Iris pigment epithelial cell (primary cell): ENCODE measurements at regions not wholly inside any gene's neighbourhood (a gene's known extent, or its start where the extent isn't known, plus 50 kb on each side); places are given as distances from the start of the nearest gene placed in this dataset.

Experiments used
- DNase-seq: peaks from one replicate; pipeline ENCODE4 v3.0.0-alpha.2; 2011; ENCODE audit warnings: low read depth

- DNase-seq = no peak
These were observed 601.7 kb upstream of the CXADR start for GRCh38 chr21:16911166-16911607.

GRCh38 chr21:16912075-16912474, 600.8 kb upstream of the CXADR start:
- peak; percentile 66 for DNase-seq

- no peak for DNase-seq
These were observed 599.8 kb upstream of the CXADR start for GRCh38 chr21:16913010-16913409.

GRCh38 chr21:16928439-16928838, 584.4 kb upstream of the CXADR start:
- DNase-seq = no peak

GRCh38 chr21:16932314-16932713, 580.5 kb upstream of the CXADR start:
- DNase-seq = no peak

- peak; percentile 27 for DNase-seq
These were observed 570.1 kb upstream of the CXADR start for GRCh38 chr21:16942703-16943102.

GRCh38 chr21:16943231-16943630, 569.6 kb upstream of the CXADR start:
- no peak for DNase-seq

- DNase-seq = no peak
These were observed 567.3 kb upstream of the CXADR start for GRCh38 chr21:16945580-16945979.

GRCh38 chr21:16956824-16957223, 556.0 kb upstream of the CXADR start:
- DNase-seq = no peak

GRCh38 chr21:16965424-16965823, 547.4 kb upstream of the CXADR start:
- no peak for DNase-seq

GRCh38 chr21:16968436-16968835, 544.4 kb upstream of the CXADR start:
- no peak for DNase-seq

GRCh38 chr21:16969636-16970035, 543.2 kb upstream of the CXADR start:
- DNase-seq = no peak

- no peak for DNase-seq
These were observed 538.8 kb upstream of the CXADR start for GRCh38 chr21:16974060-16974459.

GRCh38 chr21:16976193-16976592, 536.6 kb upstream of the CXADR start:
- DNase-seq = peak; percentile 33

- no peak for DNase-seq
These were observed 534.4 kb upstream of the CXADR start for GRCh38 chr21:16978309-16978895.

GRCh38 chr21:16979574-16979973, 533.3 kb upstream of the CXADR start:
- no peak for DNase-seq

- DNase-seq = no peak
These were observed 529.4 kb upstream of the CXADR start for GRCh38 chr21:16983420-16983819.

GRCh38 chr21:16992448-16992847, 520.4 kb upstream of the CXADR start:
- no peak for DNase-seq

GRCh38 chr21:16993416-16994038, 519.3 kb upstream of the CXADR start:
- no peak for DNase-seq

- no peak for DNase-seq
These were observed 510.1 kb upstream of the CXADR start for GRCh38 chr21:17002594-17003257.

- peak; percentile 55 for DNase-seq
These were observed 509.6 kb upstream of the CXADR start for GRCh38 chr21:17003258-17003615.

- DNase-seq = peak; percentile 25
These were observed 509.0 kb upstream of the CXADR start for GRCh38 chr21:17003763-17004373.

GRCh38 chr21:17032141-17032655, 480.6 kb upstream of the CXADR start:
- no peak for DNase-seq
